GM23338 (cell line): ENCODE measurements at regions not wholly inside any gene's neighbourhood (a gene's known extent, or its start where the extent isn't known, plus 50 kb on each side); places are given as distances from the start of the nearest gene placed in this dataset.

Experiments
- CREB1 ChIP-seq: fragments of 250-450 bp; sonication (Bioruptor Pico); IDR thresholded peaks from 2 replicates; pipeline ENCODE4 v1.5.0; 2020; ENCODE audit warnings: low read depth, mild to moderate bottlenecking, moderate library complexity
- ETS1 ChIP-seq: IDR thresholded peaks from 2 replicates; pipeline ENCODE4 v1.6.1; 2016; ENCODE audit warnings: antibody characterized with exemption
- EZH2 ChIP-seq: fragments of 200-600 bp; sonication (generic); IDR thresholded peaks from one replicate; pipeline ENCODE4 v1.8.0; 2017; ENCODE audit warnings: antibody characterized with exemption, mild to moderate bottlenecking, low read depth; ENCODE audit not compliant: unreplicated experiment
- EZH2phosphoT487 ChIP-seq: fragments of 200-600 bp; sonication (generic); IDR thresholded peaks from one replicate; pipeline ENCODE4 v1.8.1; 2018; ENCODE audit warnings: antibody characterized with exemption; ENCODE audit not compliant: unreplicated experiment
- JUNB ChIP-seq: IDR thresholded peaks from one replicate; pipeline ENCODE4 v1.6.1; 2016; ENCODE audit warnings: antibody characterized with exemption; ENCODE audit not compliant: unreplicated experiment
- NANOG ChIP-seq: IDR thresholded peaks from 2 replicates; pipeline ENCODE4 v1.6.1; 2016; ENCODE audit warnings: antibody characterized with exemption, borderline replicate concordance
- POLR2AphosphoS5 ChIP-seq: IDR thresholded peaks from 2 replicates; pipeline ENCODE4 v1.6.1; 2016; ENCODE audit warnings: antibody characterized with exemption, low read depth
- STAT1 ChIP-seq: IDR thresholded peaks from one replicate; pipeline ENCODE4 v1.6.1; 2016; ENCODE audit warnings: antibody characterized with exemption; ENCODE audit not compliant: unreplicated experiment
- ZNF114 ChIP-seq: fragments of 250-450 bp; sonication (Bioruptor Pico); IDR thresholded peaks from 2 replicates; pipeline ENCODE4 v1.5.0; 2020; ENCODE audit warnings: mild to moderate bottlenecking, moderate library complexity
- ZNF331 ChIP-seq: fragments of 250-450 bp; sonication (Bioruptor Pico); IDR thresholded peaks from 2 replicates; pipeline ENCODE4 v1.5.0; 2020; ENCODE audit warnings: low read depth, mild to moderate bottlenecking, moderate library complexity
- TF ChIP-seq, protein P1 (sequence below), 2 experiments: fragments of 200-600 bp in 1 of 2; sonication (generic) in 1 of 2; conservative IDR thresholded peaks; 2 replicates each; pipeline versions ENCODE4 v1.5.1 to v1.6.1; 2016 to 2017; ENCODE audit warnings: antibody characterized with exemption in 2 of 2, low read depth in 2 of 2, mild to moderate bottlenecking in 2 of 2, moderate library complexity in 1 of 2
- TF ChIP-seq, protein P2 (sequence below): IDR thresholded peaks from one replicate; pipeline ENCODE4 v1.6.1; 2018; ENCODE audit warnings: antibody characterized with exemption; ENCODE audit not compliant: unreplicated experiment
- TF ChIP-seq, protein P3 (sequence below): fragments of 250-450 bp; sonication (Bioruptor Pico); IDR thresholded peaks from 2 replicates; pipeline ENCODE4 v1.5.0; 2020; ENCODE audit warnings: mild to moderate bottlenecking, moderate library complexity

GRCh38 chr1:13881385-13882088 lies 181.5 kb downstream of the PRDM2 start:
- TF ChIP-seq, protein P1, sequence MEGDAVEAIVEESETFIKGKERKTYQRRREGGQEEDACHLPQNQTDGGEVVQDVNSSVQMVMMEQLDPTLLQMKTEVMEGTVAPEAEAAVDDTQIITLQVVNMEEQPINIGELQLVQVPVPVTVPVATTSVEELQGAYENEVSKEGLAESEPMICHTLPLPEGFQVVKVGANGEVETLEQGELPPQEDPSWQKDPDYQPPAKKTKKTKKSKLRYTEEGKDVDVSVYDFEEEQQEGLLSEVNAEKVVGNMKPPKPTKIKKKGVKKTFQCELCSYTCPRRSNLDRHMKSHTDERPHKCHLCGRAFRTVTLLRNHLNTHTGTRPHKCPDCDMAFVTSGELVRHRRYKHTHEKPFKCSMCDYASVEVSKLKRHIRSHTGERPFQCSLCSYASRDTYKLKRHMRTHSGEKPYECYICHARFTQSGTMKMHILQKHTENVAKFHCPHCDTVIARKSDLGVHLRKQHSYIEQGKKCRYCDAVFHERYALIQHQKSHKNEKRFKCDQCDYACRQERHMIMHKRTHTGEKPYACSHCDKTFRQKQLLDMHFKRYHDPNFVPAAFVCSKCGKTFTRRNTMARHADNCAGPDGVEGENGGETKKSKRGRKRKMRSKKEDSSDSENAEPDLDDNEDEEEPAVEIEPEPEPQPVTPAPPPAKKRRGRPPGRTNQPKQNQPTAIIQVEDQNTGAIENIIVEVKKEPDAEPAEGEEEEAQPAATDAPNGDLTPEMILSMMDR (conservative IDR thresholded peaks at IDR 0.05; ENCODE audit: low read depth in 2 of 2), result no peak
- no peak for TF ChIP-seq EZH2
- TF ChIP-seq, protein P2, sequence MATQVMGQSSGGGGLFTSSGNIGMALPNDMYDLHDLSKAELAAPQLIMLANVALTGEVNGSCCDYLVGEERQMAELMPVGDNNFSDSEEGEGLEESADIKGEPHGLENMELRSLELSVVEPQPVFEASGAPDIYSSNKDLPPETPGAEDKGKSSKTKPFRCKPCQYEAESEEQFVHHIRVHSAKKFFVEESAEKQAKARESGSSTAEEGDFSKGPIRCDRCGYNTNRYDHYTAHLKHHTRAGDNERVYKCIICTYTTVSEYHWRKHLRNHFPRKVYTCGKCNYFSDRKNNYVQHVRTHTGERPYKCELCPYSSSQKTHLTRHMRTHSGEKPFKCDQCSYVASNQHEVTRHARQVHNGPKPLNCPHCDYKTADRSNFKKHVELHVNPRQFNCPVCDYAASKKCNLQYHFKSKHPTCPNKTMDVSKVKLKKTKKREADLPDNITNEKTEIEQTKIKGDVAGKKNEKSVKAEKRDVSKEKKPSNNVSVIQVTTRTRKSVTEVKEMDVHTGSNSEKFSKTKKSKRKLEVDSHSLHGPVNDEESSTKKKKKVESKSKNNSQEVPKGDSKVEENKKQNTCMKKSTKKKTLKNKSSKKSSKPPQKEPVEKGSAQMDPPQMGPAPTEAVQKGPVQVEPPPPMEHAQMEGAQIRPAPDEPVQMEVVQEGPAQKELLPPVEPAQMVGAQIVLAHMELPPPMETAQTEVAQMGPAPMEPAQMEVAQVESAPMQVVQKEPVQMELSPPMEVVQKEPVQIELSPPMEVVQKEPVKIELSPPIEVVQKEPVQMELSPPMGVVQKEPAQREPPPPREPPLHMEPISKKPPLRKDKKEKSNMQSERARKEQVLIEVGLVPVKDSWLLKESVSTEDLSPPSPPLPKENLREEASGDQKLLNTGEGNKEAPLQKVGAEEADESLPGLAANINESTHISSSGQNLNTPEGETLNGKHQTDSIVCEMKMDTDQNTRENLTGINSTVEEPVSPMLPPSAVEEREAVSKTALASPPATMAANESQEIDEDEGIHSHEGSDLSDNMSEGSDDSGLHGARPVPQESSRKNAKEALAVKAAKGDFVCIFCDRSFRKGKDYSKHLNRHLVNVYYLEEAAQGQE, result no peak
- no peak for TF ChIP-seq POLR2AphosphoS5
- TF ChIP-seq CREB1 (CRISPR knock-in tag), result no peak
- no peak for TF ChIP-seq NANOG
- TF ChIP-seq ZNF114, result no peak
- no peak for TF ChIP-seq ETS1
- no peak for TF ChIP-seq JUNB
- no peak for TF ChIP-seq EZH2phosphoT487
- TF ChIP-seq, protein P3, sequence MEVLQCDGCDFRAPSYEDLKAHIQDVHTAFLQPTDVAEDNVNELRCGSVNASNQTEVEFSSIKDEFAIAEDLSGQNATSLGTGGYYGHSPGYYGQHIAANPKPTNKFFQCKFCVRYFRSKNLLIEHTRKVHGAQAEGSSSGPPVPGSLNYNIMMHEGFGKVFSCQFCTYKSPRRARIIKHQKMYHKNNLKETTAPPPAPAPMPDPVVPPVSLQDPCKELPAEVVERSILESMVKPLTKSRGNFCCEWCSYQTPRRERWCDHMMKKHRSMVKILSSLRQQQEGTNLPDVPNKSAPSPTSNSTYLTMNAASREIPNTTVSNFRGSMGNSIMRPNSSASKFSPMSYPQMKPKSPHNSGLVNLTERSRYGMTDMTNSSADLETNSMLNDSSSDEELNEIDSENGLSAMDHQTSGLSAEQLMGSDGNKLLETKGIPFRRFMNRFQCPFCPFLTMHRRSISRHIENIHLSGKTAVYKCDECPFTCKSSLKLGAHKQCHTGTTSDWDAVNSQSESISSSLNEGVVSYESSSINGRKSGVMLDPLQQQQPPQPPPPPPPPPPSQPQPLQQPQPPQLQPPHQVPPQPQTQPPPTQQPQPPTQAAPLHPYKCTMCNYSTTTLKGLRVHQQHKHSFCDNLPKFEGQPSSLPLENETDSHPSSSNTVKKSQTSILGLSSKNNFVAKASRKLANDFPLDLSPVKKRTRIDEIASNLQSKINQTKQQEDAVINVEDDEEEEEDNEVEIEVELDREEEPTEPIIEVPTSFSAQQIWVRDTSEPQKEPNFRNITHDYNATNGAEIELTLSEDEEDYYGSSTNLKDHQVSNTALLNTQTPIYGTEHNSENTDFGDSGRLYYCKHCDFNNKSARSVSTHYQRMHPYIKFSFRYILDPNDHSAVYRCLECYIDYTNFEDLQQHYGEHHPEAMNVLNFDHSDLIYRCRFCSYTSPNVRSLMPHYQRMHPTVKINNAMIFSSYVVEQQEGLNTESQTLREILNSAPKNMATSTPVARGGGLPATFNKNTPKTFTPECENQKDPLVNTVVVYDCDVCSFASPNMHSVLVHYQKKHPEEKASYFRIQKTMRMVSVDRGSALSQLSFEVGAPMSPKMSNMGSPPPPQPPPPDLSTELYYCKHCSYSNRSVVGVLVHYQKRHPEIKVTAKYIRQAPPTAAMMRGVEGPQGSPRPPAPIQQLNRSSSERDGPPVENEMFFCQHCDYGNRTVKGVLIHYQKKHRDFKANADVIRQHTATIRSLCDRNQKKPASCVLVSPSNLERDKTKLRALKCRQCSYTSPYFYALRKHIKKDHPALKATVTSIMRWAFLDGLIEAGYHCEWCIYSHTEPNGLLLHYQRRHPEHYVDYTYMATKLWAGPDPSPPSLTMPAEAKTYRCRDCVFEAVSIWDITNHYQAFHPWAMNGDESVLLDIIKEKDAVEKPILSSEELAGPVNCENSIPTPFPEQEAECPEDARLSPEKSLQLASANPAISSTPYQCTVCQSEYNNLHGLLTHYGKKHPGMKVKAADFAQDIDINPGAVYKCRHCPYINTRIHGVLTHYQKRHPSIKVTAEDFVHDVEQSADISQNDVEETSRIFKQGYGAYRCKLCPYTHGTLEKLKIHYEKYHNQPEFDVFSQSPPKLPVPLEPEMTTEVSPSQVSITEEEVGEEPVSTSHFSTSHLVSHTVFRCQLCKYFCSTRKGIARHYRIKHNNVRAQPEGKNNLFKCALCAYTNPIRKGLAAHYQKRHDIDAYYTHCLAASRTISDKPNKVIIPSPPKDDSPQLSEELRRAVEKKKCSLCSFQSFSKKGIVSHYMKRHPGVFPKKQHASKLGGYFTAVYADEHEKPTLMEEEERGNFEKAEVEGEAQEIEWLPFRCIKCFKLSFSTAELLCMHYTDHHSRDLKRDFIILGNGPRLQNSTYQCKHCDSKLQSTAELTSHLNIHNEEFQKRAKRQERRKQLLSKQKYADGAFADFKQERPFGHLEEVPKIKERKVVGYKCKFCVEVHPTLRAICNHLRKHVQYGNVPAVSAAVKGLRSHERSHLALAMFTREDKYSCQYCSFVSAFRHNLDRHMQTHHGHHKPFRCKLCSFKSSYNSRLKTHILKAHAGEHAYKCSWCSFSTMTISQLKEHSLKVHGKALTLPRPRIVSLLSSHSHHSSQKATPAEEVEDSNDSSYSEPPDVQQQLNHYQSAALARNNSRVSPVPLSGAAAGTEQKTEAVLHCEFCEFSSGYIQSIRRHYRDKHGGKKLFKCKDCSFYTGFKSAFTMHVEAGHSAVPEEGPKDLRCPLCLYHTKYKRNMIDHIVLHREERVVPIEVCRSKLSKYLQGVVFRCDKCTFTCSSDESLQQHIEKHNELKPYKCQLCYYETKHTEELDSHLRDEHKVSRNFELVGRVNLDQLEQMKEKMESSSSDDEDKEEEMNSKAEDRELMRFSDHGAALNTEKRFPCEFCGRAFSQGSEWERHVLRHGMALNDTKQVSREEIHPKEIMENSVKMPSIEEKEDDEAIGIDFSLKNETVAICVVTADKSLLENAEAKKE (CRISPR knock-in tag), result no peak
- TF ChIP-seq ZNF331 (CRISPR knock-in tag), result no peak
- no peak for TF ChIP-seq STAT1
